GM12873 (cell line): ENCODE measurements at regions not wholly inside any gene's neighbourhood (a gene's known extent, or its start where the extent isn't known, plus 50 kb on each side); places are given as distances from the start of the nearest gene placed in this dataset.

ENCODE experiments used
- CTCF ChIP-seq: IDR thresholded peaks from 2 replicates; pipeline ENCODE4 v1.5.1; 2012; ENCODE audit warnings: low read depth, mild to moderate bottlenecking, moderate library complexity, low read length, control low read depth; ENCODE audit not compliant: insufficient read depth; ENCODE audit errors: missing control alignments

DNA sequence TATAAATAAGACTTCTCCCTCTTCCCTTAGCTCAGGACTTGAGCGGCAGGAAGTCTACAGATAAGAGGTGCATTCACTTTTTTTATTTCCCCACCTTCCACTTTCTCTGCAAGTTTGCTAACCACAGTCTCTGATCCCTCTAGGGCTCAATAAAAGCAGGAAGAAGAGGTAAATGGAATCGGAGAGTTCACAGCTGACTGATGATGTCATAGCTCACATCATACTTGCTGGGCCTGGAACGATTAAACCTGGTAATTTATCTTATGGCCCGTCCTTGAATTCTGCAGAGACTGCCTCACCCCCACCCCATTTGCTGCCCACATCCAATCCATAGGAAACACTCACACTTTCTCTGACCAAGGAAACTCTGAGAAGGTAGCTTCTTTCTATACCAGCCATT is 62.9 kb downstream of the DRD1 start:
- TF ChIP-seq CTCF = no peak

DNA sequence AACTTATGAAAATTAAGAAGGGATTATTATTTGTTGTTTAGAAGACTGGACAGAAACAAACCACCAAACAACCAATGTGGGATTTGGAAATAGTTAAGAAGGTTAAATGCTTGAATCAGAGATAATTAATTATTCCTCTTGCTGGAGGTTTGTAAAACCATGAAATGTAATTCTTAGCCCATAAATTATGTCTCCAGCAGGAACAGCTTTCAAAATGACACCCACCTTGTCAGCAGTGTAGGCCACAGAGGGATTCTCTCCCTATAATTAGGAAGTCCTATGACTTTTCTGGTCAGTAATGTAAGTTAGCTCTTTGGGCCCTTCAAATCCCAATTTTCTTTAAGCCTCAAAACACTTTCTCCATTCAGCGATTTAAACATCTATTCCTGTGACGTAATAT is 63.3 kb downstream of the DRD1 start:
- no peak for TF ChIP-seq CTCF

GRCh38 chr5:175379867-175380266 is 64.1 kb downstream of the DRD1 start:
- TF ChIP-seq CTCF = no peak

- TF ChIP-seq CTCF = no peak
Measured at GRCh38 chr5:175378444-175379028, 65.4 kb downstream of the DRD1 start.

- TF ChIP-seq CTCF = no peak
Measured at GRCh38 chr5:175377816-175378215, 66.2 kb downstream of the DRD1 start.

- TF ChIP-seq CTCF = no peak
Measured at GRCh38 chr5:175374166-175374875, 69.7 kb downstream of the DRD1 start.

GRCh38 chr5:175365866-175366265 is 78.1 kb downstream of the DRD1 start:
- no peak for TF ChIP-seq CTCF
